GM18498 (cell line): ENCODE measurements at regions not wholly inside any gene's neighbourhood (a gene's known extent, or its start where the extent isn't known, plus 50 kb on each side); places are given as distances from the start of the nearest gene placed in this dataset.

Experiments
- ATAC-seq: cut with Tn5 transposase; IDR thresholded peaks from one replicate; pipeline ENCODE4 v1.9.1; 2021; ENCODE audit warnings: mild to moderate bottlenecking, moderate library complexity; ENCODE audit not compliant: unreplicated experiment

DNA sequence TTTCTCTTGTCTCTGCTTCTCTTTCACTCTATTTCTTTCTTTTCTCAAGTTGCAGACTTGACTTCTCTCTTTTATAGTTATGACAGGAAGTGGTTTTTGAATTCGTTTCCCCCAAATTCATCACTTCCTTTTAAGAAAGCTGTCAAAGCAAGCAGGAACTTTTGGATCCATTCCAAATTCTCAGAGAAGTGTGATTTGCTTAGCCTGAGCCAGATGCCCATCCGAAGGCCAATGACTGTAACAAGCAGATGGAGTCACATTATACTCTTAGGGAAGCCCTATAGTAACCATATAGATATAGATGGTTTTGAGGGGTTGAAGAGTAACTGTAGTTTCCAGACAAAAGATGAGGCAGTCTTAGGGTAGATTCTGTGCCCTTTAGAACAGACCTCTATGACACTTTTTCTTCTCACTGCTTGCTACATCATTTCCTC lies 592.0 kb upstream of the KCNMB2 start:
- no peak for ATAC-seq

DNA sequence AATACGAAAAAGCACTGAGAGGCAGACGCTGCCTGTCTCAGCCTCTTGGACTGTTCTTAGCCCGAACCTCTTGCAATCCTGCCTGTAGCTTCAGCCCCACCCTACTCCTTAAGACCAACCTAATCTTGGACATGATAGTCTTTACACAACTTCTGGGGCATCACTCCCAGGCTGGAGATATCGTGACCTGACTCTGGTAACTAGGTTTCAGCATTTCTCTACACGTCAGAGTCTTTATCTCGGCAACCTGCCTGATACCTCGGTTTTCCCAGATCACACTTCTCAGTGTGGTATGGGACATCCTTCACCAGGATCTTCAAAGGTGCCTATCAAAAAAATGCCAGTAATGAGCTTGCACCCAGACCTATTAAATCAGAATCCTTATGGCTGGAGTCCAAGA lies 590.2 kb upstream of the KCNMB2 start:
- no peak for ATAC-seq

DNA sequence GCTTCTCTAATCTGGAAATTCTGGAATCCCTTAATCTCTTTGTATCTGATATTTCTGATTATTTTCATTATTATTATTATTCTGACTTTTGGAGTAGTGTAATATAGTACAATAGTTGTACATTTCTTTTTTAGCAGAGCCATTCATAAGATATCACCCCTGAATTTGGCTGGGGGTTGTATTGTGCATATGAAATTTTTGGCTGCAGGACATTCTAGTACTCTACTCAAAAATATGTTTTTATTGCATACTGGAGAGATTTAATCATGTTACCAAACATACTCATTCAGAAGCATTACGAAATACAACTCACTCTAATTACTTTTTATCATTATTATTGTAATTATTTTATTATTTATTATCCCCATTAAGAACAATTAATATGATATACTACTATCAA lies 589.7 kb upstream of the KCNMB2 start:
- ATAC-seq = no peak

DNA sequence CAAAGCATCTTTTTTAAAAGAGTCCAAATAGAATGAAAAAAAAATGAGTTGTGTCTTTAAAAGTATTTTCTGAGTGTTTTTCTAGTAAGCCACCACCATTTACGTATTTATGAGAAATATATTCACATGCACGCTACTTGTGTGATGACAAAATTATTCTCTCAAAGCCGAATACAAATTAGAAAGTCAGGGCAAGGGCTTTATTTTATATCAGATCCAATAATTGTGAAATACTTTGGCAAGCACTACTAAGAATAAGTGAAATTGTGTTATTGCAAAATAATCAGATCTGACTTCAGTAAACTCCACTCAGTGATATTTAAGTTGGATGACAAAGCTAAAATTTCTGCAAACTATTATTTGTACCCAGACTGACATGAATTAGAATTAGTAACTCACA lies 589.3 kb upstream of the KCNMB2 start:
- no peak for ATAC-seq

DNA sequence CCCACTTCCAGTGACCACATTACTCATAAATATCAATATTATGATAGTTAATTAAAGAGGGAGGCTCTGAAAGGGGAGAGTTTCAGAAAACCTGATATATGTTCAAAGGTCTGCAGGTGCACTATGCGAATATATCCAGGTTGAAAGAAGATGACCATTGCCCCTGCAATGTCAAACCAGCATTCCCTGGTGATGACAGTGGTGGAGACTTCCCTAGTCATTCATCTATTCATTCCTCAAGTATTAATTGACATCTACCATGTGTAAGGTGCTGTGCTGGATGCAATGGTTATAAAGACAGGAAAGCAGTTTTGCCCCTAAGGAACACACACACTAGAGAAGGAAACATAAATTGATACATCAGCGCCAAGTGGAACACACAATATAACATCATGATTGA lies 588.3 kb upstream of the KCNMB2 start:
- no peak for ATAC-seq

DNA sequence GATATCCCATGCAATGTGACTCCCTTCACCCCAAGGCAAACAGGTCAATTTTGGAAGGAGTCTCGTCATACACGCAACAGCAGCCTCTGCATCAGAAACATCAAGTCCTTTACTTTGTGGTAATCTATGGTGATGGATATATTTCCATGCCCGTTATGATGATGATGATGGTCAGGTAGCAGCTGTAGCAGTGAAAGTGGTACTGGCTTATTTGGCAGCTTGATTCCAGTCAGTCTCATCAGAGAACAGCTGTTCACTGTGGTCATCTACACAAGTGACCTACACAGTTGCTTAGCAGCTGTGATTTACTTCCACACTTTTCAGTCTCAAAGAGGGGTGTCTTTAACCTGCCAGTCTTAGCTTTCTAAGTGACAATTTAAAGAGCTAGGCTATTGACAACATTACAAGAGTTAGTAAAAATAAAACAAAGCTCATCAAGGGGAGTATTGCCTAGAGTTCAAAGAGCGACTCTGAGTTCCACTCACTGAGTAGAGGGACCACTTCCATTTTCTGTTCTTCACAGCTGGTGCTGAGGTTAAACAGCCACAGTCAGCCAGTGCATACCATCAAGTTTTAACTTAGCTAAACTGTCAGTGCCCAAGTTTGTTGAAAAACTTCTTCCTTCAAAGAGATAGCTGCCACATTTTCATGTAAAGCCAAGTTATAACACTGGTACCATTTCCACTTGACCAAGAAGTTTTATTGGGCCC lies 587.4 kb upstream of the KCNMB2 start:
- no peak for ATAC-seq

DNA sequence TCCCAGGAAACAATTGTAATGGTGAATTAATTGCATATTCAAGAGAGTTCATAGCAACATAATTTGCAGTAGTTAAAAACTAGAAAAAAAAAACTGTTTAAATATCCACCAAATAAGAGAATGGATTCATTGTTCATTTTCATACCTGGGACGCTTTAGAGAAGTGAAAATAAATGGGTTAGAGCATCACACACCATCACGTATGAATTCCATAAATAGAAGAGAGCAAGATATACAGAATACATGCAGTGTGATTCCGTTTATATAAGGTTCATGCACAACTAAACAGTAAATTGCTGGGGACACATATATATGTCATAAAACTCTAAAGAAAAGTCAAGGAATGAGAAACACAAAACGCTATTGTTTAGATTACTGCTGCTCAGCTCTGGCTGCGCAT lies 577.0 kb upstream of the KCNMB2 start:
- ATAC-seq = no peak

DNA sequence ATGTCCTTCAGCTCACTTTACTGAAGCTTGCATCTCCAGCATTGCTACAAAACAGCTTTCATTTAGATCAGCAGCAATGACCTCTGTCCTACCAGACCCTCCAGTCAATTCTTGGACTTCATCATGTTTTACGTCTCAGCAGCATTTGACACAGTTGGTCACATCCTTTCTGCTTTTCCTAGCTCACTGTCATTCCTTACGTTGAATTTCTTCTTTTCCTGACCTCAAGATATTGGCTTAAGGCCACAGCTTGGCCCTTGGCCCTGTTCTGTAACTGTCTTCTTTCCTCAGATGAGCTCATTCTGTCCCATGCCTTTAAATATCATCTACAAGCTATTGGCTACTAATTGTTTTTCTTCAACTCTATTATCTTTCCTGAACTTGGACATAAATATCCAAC lies 576.2 kb upstream of the KCNMB2 start:
- ATAC-seq = no peak

DNA sequence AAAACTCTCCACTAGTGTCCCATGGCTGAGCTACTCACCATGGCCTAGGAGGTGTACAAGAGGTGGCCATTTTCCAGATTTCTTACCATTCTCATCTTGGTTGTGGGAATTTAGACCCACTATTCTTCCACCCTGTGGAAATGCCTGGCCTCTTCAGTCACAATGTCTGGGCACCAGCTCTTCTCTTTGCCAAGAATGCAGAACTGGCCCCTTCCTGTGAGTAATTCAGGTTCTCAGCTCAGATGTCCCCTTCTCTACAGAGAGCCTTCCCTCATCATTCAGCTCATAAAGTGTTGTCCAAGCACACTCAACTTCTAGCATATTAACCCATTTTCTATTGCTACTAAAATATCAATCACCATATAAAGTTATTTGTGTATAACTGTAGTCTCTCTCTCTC lies 575.5 kb upstream of the KCNMB2 start:
- ATAC-seq = no peak

DNA sequence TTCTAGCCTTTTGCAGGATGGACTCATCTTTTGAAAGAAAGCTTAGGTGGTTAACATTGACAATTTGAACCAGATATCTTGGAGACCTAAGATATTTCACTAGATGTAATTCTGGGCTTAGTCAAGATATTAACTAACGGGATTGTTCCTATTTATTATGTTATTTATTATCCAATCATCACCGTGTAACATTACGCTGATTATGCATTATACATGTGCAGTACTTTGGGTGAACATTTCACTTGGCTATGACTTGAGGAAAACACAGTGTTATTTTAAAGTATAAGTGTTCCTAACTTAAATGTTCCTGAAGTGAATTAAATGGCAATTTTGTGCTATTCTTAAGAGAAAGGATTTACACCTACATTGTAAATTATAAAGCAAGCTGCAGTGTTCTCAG lies 574.5 kb upstream of the KCNMB2 start:
- ATAC-seq = no peak

DNA sequence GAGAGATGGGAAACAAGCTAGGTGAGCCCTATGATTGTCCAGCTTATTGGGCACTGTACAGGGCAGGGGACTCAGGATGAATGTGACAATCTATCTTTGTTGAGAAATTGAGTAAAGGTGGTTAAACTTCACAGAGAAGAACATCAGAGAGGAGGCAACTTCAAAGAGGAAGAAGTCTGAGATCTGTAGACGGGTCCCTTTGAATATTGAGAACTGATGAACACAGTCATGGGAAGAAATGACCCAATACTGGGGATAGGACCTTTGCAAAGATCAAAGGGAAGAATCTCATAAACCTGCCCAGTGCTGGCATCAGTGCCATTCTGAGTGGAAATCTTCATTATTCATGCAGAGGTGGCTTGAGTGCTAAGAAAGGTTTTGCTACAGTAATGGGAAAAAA lies 569.7 kb upstream of the KCNMB2 start:
- no peak for ATAC-seq

DNA sequence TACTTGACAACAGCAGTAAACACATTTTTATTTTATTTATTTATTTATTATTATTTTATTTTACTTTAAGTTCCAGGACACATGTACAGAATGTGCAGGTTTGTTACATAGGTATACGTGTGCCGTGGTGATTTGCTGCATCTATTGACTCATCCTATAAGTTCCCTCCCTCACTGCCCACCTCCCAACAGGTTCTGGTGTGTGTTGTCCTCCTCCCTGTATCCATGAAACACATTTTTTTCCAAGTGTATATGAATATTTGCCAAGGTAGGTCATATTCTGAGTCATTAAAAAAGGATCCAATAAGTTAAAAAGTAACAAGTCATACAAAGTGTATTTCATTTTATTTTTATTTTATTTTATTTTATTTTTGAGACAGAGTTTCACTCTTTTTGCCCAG lies 567.3 kb upstream of the KCNMB2 start:
- no peak for ATAC-seq

DNA sequence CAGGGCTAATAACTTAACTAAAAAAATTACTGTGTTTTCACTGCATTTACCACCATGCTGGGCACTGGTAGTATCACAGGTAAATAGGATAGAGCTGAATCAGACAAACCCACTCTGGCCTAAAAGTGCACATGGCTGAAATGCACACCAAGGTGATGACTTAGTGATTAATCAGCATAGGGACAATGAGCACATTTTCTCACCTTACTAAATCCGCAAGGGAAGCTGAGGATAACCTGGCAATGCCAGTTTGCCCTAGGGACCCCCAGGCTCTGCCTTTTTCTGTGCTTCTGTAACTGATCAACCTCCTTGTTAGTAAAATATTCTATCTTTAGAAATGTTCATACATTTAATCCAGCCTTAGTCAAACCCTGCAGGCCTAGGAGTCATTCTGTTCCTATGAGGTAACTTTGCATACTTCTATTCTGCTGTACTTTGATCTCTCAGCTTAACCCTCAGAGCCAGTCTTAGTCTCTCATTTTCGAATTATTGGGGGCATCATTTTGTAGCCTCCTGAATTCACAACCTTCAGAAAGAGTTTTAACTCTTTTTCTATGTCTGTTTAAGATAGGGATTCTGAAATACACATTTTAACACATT lies 562.9 kb upstream of the KCNMB2 start:
- no peak for ATAC-seq

DNA sequence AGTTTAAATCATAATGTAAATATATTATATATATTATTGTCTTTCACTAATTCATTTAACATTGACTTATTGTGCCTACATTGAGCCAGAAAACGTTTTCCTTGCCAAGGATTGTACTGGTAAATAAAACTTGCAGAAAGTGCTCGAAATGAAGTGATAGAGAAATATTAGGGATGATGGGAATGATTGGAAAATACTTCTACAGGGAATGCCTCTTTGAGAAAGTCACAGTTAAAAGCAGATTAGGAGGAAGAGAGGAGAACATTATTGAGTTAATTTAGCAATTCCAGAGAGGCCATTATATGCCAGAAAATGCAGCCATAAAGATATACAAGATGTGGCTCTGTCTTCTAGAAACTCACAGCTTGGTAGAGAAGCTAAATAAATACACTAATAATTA lies 560.0 kb upstream of the KCNMB2 start:
- no peak for ATAC-seq

DNA sequence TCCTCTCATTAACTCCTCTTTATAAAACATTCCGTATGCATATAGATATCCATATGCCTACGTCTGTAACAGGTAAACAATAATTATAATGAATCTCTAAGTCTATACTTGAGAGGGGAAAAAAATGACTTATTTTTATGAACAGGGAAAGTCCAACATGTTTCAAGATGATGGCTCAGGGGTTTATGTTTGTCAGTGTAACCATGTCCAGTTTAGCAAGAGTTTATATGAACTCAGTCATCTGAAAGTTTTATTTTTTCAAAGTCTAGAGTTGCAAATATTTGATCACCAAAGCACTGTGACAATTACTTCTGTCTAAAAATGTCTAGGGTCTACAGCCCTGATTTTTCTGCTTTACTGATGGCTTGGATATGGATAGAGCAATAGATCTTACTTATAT lies 559.4 kb upstream of the KCNMB2 start:
- ATAC-seq = no peak

DNA sequence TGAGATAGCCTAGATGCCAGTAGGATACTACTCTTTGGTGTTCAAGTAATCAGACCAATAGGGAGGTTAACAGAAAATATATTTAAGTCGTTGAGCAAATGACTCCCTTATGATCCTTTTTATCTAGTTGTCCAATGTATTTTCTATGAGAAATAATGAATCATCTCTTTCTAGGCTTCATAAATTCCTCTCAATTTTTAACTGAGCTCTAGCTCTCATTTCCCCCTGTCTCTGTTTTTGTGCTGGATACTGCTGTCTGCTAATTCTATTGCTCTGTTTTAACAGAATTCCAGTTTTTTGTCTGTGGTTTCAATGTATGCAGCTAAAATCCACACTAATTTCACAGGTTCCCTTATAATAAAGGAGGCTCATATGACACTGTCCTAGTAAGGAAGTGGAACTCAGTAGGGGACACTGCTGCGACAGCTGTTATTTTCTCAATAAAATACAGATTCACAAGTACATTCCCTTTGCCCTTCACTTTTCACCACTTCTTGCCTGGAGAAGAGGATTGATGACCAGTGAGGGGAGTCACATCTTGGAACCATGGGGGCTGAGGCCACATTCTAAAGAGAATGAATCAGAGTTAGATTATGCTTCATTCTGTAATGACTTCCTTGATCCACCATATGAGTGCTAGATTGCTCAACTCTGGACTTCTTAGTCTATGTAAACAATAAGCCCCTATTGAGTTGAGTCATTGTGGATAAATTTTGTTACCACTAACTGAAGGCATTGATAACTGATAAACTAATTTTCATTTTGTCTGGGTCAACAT lies 558.7 kb upstream of the KCNMB2 start:
- no peak for ATAC-seq

DNA sequence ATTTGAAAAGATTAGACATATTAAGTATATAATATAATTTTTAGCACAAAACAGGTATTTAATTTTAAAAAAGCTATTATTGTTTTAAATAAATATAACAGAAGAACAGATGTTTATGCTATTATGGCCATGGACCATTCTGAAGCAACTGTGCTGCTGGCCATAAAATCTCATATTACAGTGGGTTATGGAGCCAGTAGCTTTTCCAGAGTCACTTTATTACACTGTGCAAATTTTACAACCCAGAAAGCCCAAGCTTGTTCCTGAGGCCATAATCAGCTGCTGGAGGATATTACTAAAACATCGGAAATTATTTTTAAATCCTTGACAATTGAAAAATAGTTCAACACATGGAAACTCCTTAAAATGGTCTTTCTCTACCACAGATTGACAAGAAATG lies 557.3 kb upstream of the KCNMB2 start:
- no peak for ATAC-seq

DNA sequence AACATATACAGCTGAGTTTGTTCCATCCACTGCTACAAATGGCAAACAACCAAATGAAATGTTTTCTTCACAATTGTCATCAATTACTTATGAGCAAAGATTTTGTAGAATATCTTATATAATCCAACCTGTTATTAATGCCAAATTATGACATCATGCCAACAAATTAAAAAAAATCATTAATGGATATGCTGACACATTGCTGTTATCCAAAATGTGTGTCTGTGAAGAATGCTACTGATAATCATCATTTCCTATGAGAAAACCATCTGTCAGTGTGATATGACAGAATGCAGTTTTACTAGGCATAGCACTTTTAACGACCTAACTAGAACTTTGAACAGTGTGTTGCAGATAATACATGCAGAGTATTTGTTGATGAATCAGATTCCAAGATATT lies 556.5 kb upstream of the KCNMB2 start:
- ATAC-seq = no peak

DNA sequence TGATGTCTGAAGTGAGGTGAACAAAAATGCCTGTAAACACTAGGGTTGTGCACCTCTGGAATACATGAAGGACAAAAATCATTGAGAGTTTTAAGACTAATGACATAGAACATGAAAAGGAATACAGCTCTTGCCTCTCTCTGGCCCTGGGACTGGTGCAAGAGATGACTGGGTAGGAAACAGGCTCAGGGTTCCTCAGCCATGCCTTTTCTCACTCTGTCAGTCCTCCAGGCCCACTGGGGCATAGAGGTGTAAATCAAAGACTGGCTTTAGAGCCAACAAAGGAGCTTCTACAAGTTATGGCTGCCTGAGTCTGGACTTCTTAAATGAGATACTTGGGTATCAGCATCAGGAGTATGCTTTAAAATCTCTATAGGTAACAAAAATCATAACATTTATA lies 554.7 kb upstream of the KCNMB2 start:
- no peak for ATAC-seq

DNA sequence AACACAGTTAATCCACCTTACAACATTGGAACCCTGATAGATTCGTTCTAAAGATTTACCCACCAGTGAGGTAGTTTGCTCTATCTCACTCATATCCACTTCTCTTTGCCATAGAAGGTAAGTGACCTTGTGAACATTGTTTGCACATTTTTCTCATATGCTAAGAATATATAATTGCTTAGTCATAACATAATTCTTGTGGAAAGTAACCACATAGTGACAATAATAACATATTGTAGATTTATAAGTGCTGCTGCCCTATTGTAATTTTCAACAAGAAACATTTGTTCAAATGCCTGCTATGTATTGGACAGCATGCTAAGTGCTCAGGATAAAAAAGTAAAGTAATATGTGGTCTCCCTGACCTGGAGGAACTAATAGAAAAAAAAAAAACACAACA lies 554.2 kb upstream of the KCNMB2 start:
- ATAC-seq = no peak

DNA sequence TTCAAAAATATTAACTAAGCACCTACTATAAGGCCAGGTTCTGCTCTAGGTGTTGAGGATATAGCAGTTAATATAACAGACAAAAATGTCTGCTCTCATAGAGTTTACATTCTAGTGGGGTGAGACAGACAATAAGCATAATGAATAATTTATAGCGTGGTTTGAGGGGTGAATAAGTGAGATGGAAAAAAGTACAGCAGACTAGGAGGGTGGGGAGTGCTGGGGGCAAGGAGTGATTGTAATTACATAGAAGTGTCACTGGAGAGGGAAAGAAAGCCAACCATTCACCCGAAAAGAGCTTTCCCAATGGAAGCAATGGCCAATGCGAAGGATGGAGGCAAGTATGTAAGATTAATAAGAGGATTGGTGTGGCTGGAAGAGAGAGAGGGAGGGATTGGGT lies 552.9 kb upstream of the KCNMB2 start:
- no peak for ATAC-seq
